NCI-H510A (cell line): ENCODE measurements at regions not wholly inside any gene's neighbourhood (a gene's known extent, or its start where the extent isn't known, plus 50 kb on each side); places are given as distances from the start of the nearest gene placed in this dataset.

Experiments
- DNase-seq: peaks from one replicate; lab custom pipeline; 2025; lab: John Stamatoyannopoulos, UW

DNA sequence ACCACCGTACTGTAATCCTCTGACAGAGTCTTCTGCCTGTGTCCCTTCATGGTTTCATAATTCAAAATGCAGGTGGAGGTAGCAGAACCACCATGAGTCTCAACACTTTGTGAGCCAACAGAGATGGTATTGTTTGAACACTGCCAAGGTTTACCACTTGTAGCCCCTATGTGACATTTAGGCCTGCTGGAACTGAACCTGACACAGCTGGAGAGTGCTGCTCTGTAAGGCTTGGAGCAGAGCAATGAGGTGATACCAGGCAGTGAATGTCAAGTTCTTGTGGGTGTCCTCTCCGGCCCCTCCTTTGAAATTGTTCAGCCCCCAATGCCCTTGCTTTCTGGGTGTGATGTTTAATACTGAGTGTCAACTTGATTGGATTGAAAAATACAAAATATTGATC, 1042.9 kb downstream of the ARAP2 start:
- no peak for DNase-seq

DNA sequence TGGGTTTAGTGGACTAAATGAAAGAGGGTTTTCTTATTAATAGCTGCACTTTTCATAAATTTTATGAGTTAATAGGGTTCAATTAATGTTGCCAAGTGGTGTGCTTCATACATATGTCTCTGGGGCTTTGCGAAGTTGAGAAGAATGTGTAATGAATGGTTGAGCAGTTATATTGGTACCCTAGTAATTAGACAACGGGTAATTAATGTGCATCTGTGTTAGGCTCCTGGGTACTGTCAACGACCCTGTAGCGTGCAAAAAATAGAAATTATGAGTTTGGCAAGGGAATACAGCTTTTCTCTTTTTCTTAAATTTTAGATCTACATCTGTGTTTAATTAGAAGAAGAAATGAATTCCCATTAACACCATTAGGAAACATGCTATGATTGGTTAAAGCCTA, 1027.7 kb downstream of the ARAP2 start:
- no peak for DNase-seq

DNA sequence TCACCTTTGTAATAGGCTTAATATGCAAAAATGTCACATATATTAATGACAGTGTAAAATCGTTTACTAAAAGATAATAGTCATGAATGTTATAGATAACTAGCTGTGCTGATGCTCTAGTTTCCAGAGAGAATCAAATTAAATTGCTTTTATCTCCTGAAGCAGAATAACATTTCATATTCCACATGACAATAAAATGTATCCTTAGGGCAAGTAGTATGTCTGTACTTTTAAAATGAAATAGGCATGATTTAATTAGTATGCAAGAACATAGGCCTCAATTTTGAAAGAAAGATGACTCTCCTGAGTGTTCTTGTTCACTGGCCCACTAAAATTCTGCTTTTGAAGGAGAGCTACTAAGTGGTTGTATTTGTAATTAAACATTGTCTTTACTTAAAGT, 1027.0 kb downstream of the ARAP2 start:
- no peak for DNase-seq

DNA sequence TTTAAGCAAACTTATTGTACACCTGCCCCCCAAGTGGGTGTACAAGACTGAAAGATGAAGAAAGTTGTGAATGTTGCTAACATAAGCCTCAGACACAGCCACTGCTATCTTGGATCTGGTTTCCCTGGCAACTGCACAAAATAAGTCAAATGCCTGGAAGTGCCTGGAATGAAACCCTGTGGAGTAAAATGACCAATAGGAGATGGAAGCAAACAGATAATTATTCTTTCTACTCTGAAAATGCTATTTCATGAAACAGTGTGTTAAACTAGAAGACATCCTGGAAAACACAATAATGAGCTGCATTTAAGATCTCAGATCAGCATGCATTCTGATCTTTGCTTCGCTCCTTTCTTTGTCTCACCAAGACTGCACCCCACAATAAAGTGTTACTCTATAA, 1016.0 kb downstream of the ARAP2 start:
- DNase-seq, result no peak

DNA sequence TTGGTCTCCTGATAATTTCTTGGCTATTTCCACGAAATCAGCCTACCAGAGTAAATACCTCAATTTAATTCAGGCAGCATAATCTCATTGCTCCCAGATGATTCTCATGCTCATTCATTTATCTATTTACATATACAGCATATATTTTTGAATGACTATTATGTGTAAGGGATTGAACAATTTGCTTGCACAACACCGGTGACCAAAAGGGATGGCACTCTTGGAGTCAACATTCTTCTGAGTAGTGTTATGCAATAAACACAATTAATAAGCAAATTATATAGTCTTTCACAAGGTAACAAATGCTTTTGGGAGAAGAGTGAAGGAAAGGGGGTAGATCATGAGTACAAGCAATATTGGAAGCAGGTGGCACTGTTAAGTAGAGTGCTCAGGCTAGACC, 1015.3 kb downstream of the ARAP2 start:
- no peak for DNase-seq

DNA sequence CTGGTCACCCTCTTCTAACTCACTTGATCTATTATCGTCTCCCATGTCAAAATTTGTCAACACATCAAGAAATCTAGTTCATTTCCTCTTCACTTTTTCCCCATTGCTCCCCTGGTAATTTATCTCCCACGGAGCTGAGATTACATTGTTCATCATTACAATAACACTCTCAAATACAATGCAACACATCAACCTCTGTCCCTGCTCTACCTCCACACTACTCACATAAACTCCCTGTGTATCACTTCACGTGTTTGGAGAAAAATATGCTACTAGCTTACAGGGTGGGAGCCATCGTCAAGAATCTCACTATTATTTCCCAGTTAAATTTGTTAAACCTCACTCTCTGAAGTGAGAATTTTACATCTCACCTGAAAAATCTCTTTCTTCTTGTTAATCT, 1006.4 kb downstream of the ARAP2 start:
- DNase-seq, result no peak

DNA sequence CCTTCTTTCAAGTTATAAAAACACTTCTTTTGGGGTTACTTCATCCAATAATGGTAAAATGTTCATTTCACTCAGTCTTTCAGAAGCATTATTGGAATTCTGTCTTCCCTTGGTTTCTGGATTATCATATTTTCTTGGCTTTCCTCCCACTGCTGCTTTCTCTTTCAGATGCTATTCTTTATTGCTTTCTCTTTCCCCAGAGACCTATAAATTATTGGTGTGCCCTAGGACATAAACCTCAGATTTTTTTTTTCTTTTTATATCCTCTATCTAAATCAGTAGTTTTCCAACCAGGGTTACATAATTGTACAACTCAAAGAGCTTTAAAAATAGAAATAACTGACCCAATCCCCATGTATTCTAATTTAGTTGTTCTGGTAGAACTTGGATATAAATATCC, 1005.5 kb downstream of the ARAP2 start:
- DNase-seq, result no peak

DNA sequence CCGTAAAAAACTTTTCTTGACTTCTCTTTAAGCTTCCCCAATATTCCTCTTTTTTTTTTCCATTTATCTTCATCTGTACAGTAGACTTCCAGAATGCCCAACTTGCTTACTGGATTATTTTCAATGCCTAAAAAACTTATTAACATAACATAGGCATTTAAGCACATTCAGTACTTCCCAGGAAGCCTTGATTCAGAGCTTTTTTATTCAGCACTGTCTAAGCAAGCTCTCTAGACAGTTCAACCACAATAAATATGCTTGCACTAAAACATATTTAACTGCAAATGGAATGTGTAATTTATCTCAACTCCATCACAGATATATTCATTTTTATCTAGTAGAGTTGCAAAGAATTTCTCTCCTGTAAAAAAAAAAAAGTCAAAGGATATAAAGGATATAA, 997.8 kb downstream of the ARAP2 start:
- DNase-seq, result no peak

DNA sequence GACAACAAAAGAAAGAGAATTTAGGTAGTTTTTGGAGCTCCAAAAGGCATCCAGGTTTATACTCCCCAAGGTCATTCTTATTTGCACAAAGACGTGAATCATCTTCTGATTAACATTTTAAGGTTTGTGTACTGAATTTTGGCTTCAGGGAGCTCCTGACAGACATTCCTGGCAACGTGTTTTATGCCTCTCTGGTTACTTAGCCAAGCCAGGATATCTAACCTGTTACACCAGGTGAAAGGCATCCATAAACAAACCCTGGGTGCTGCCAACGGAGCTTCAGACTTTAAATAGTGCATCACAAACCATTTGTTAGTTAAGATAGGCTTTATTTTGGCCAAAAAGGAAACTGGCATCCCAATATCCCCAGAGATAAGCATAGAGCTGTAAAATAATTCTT, 997.3 kb downstream of the ARAP2 start:
- no peak for DNase-seq

DNA sequence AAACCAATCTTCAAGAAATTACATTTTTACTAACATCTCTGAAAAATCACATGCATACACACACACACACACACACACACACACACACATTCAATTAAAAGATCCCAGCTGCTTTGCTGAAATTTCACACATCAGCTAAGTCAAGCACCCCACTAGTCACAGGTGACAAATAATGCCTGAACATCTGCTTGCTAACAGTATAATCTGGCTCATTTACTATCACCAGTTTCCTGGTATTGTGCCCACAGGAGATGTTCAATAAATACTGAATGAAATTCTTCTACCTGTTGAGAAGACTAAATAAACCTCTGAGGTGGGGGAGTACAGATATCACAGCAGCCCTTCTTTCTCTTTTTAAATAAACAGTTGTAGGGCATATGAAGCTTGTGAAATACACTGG, 994.0 kb downstream of the ARAP2 start:
- no peak for DNase-seq

DNA sequence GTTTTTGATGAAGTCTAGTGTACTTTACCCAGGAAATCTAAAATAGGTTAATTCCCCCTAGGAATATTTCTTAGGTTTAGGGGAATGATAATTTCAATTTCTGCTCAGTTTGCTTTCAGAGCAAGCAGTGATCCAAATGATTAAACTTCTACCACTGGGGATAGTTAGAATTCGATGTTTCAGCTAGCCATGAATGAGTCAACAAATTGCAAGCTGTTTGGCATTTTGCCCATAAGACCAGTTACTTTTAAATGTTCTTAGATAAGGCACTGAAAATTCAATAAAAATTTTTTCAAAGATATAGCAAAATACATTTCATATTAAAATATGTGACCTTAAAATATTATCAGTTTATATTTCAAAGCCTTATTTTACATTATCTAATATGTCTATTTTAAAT, 993.6 kb downstream of the ARAP2 start:
- DNase-seq, result no peak

DNA sequence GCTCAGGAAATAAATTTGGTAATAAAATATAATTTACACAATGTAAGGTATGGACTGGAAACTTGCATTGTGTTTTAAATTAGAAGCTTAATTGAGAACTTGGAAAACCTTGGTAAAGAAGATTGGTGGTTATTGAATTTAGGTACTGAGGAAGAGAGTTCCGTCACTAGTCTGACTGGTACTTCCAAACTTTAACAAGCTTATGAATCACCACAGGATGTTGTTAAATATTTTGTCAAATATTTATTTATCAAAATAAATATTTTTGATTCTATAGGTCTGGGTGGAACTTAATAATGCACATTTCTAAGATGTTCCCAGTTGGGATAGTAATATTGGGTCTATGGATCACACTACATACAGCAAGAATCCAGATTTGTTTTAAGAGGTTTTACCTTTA, 992.2 kb downstream of the ARAP2 start:
- no peak for DNase-seq

DNA sequence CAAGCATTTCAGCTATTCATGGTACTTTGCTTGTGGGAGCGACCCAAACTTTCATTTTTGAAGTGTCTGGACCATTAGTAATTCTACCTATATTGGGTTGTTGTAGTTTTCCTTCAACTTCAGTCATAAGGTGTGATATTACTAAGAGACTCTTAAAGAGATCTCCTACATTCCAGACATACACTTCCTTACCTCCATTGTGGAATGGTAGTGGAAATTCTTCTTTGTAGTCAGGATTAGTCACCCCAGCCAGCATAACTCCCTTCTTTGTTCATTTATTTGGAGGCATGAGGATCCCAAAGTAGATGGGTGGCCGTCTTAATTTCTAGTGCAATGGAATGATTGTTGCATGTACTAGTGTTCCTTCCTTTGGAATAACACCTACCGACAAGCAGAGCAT, 991.4 kb downstream of the ARAP2 start:
- DNase-seq, result no peak

DNA sequence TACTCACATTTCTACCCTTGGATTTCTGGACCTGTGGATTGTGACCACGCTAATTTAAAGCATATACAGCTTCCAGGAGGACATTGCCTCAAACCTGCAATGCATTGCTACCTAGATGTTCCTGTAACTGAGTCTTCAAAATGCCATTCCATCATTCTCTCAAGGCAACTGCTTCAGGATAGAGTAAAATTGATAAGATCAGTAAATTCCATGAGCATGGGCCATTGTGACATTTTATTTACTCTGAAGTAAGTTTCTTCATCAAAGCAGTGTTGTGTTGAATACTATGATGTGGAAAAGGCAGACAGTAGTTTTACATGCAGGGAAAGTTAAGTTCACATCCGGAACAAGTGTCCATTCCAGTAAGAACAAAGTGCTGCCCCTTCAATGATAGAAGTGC, 991.0 kb downstream of the ARAP2 start:
- no peak for DNase-seq

DNA sequence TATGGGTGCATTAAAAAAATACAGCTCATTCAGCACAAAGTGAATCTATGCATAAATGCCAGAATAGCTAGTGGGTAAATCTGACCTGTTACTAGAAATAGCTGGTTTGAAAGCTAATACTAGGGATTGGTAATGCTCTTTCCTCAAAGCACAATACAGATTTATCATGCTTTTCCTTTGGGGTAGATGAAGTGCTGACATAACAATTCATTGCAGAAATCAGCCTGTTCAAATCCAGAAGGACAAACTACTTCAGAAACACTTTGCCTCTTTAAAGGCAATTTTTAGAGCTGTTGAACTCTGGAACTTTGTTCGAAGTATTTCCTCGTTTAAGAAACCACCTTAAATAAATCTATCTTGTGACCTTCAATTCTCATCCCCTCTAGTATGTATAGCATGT, 957.9 kb downstream of the ARAP2 start:
- DNase-seq, result no peak

DNA sequence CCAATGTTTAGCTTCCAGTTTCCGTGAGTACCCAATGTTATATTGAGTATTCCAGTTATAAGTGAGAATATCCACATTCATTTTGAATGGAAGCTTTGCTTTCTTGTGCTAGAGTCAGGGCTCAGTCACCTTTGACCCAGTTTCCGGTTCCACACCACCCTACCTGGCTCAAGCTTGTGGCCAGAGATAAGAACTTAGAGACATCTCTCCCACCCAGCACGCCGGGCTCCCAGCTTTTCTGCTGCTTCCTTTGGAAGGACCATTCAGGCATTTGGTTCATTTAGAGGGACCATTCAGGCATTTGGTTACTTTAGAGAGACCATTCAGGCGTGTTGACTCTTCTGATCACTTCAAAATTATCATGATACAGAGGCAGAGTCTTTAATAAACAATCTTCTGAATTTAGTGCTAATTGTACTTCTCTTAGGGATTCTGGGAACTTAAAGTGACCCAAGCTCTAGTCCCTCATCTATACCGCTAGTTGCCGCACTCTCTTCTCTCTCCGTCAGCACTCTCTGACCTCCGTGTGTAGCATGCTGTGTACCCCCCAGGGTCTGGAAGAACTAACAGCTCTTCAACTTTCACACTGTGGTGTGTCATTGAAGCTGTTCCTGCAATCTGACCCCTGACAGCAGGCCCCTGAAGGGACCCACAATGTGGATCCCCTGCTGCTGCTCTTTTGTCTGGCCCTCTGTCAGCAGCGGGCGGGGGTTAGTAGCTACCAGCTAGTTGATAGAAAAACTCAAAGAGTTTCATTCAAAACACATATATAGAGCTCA, 943.1 kb downstream of the ARAP2 start:
- DNase-seq, result no peak

DNA sequence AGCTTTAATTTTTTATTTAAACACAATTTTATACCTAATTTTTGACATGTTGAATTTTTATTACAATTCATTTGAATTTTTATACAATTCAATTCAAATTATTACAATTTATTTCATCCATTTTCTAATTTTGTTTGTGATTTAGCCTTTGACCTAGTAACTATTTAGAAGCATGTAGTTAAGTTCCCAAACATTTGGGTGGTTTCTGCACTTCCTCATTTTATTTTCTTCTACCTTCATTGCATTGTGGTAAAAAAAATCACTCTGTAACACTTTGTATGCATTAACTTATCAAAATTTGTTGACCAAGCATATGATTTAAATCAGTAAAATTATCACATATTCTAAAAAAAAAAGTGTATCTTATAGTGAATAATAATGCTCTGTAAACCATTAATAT, 928.9 kb downstream of the ARAP2 start:
- no peak for DNase-seq

DNA sequence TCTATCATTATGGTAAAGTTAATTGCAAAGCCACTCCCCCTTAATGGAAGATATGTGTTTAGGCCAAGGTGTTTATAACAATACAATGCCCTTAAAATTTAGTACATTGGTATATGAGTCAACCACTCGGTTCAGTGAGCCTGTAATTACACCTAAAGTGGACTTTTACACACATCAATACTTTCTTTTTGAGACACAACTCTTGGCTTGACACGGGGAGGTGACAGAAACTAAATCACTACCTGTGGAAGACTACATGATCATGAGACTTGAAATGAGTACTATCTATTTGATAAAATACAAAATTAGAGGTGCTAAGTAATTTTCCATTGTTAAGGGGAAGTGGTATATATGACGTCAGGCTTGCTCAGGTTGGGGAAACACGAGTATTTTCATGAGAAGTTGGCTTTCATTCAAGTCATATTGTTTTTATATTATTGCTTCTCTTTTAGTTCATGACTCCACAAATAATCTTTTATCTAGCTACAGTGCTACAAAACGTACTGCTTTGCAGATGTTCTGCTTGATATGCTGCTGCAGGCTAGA, 918.3 kb downstream of the ARAP2 start:
- no peak for DNase-seq

DNA sequence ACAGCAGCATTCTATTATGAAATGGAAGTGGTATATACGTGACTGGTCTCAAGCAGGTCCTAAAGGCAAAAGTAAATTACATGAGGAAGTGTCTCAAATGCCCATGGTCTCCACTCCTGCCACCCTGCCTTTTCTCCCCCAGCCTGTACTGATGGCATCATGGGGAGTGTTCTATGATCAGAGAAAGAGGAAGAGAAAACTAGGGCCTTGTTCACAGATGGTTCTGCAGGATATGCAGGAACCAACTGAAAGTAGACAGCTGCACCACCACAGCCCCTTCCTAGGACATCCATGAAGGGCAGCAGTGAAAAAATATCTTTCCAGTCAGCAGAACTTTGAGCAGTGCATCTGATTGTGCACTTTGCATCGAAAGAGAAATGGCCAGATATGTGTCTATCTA, 901.5 kb downstream of the ARAP2 start:
- DNase-seq, result no peak

DNA sequence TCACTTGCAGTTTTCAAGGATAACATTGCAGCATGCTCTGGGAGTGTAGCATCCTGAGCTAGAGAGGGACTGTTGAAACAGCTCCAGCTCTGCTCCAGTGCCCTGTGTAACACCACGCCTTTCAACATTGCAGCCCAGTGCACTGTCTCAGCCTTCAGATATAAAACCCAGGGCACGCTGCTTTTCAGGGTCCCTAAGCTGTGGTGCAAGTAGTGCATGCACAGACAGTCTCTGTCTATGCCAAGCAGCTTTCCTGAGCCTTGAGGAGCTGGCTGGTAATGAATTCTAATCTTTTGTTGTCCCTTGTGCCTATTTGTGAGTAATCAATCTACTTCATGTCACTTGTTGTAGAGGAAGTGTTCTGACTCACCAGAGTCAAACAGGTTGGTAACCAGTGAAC, 897.0 kb downstream of the ARAP2 start:
- DNase-seq, result no peak

DNA sequence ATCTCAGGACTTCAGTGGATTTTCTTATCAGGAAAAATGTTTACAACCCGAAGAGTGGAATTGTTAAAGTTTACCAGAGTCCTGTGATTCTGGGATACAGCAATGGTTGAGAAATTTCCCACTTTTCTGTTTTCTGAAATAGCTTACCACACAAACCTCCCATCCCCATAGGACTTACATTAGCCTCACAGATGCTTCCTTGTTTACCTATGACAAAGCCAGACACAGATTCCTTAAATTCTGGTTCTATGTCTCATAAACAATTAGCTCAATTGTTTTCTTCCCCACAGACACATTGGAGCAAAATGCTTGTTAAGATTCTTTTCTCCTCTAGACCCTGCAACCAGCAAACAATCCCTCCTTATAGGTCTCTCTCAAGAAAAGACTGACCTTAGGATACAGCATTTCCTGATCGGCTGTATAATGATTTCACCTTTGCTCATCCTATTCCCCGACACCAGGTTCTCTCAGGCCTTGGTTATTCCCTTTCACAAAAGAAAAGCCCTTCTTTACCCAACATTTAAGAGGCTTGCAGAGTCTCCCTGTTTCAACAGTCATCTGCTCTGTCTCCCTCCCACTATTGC, 886.2 kb downstream of the ARAP2 start:
- DNase-seq, result no peak

DNA sequence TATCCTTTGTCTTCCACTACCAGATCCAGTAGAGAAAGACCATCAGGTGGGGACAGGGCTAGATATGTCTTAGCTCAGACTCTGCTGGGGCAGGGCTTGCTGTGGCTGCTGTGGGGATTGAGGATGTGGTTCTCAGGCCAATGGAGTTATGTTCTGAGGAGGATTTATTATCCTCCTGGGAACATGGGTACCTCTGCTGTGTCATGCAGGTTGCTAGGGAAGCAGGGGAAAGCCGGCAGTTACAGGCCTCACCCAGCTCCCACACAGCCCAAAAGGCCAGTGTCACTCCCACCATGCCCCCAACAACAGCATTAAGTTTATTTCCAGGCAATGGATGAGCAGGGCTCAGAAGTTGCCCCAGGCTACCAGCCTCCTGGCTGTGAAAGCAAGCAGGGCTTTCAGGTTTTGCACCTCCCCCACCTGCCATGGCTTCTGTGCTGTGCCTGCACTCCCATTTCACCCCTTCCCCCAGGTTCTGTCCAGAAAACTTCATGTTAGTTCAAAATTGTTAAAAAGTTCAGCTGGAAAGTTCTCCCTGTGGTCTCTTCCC, 879.9 kb downstream of the ARAP2 start:
- no peak for DNase-seq

DNA sequence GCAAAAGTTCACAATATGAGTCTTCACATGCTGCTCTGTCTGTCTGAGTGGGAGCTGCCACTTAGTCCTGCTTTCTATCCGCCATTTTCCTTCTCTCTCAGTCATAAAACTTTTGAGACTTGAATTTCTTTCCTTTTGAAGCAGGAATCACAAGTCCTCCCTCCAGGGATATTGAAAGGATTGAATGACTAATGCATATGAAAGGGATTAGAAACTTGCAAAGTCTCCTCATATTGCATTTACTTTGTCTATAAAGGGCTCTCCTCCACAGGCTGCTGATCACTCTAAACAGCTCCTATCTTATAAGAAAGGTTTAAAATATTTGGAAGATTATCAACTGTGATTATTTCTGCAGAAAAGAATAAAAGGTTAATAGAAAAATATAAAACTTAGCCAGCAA, 879.1 kb downstream of the ARAP2 start:
- no peak for DNase-seq

DNA sequence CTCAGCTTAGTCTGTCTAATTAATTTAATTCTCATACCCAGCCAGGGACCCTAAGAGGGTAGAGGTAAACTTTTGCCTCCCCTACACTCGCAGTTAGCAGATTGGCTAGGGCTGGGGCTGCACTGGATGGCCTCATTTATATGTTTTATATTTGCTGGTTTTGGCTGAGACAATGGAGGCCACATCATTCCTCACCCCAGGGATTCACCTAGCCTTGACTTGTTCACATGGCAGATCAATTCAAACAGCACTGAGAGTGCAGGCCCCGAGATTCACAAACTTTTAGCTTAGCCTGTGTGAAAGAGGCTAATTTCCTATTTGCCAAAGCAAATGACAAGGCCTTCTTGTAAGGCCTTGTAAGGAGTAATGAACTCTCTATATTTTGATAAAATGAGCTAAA, 844.4 kb downstream of the ARAP2 start:
- no peak for DNase-seq
